ENCODE measurements at regions not wholly inside any gene's neighbourhood (a gene's known extent, or its start where the extent isn't known, plus 50 kb on each side); places are given as distances from the start of the nearest gene placed in this dataset.

GRCh38 chr14:51518280-51518679 lies 133.4 kb upstream of the FRMD6 start:
- no peak for TF ChIP-seq CTCF (IDR thresholded peaks at IDR 0.05; ENCODE audit: borderline replicate concordance)
- Histone ChIP-seq H3K4me3 (no peak overlapping the region), H3K36me3 (no peaks in the 10 kb centered on the region), H3K9me3 (replicated peaks) (peaks cover 9% of the 10 kb centered on the region), H3K4me1 (peaks cover 16% of the 10 kb centered on the region), H3K27me3 (ENCODE audit: low read depth) (no peaks in the 10 kb centered on the region), H3K27ac (replicated peaks) (peak overlapping the region; percentile 44)
- intact Hi-C loops (cut with micrococcal nuclease): no loop called here
- no peak for DNase-seq

GRCh38 chr14:51518711-51519110 lies 133.0 kb upstream of the FRMD6 start:
- intact Hi-C loops (cut with micrococcal nuclease): no loop called here
- TF ChIP-seq CTCF (IDR thresholded peaks at IDR 0.05; ENCODE audit: borderline replicate concordance): no peak
- H3K27ac ChIP-seq (replicated peaks): peak overlapping the region; percentile 44
- no peaks in the 10 kb centered on the region for H3K36me3 ChIP-seq
- H3K27me3 ChIP-seq (ENCODE audit: low read depth): no peaks in the 10 kb centered on the region
- peaks cover 16% of the 10 kb centered on the region for H3K4me1 ChIP-seq
- H3K9me3 ChIP-seq (replicated peaks): peaks cover 9% of the 10 kb centered on the region
- DNase-seq: no peak
- H3K4me3 ChIP-seq: no peak overlapping the region

GRCh38 chr14:51520087-51520486 lies 131.6 kb upstream of the FRMD6 start:
- H3K9me3 ChIP-seq (replicated peaks): peaks cover 9% of the 10 kb centered on the region
- TF ChIP-seq CTCF (IDR thresholded peaks at IDR 0.05; ENCODE audit: borderline replicate concordance): no peak
- intact Hi-C loops (cut with micrococcal nuclease): no loop called here
- no peak for DNase-seq
- H3K4me1 ChIP-seq: peaks cover 16% of the 10 kb centered on the region
- H3K27me3 ChIP-seq (ENCODE audit: low read depth): no peaks in the 10 kb centered on the region
- no peaks in the 10 kb centered on the region for H3K36me3 ChIP-seq
- no peak overlapping the region for H3K4me3 ChIP-seq
- H3K27ac ChIP-seq (replicated peaks): no peak overlapping the region

- Histone ChIP-seq H3K4me1 (peaks cover 7% of the 10 kb centered on the region), H3K4me3 (no peak overlapping the region), H3K27ac (replicated peaks) (no peak overlapping the region), H3K27me3 (ENCODE audit: low read depth) (no peaks in the 10 kb centered on the region), H3K36me3 (no peaks in the 10 kb centered on the region), H3K9me3 (replicated peaks) (peaks cover 9% of the 10 kb centered on the region)
- intact Hi-C loops (cut with micrococcal nuclease): no loop called here
- no peak for TF ChIP-seq CTCF (IDR thresholded peaks at IDR 0.05; ENCODE audit: borderline replicate concordance)
- no peak for DNase-seq
Observed at GRCh38 chr14:51521764-51522163, 129.9 kb upstream of the FRMD6 start.

GRCh38 chr14:51523243-51523642 lies 128.5 kb upstream of the FRMD6 start:
- DNase-seq: no peak
- TF ChIP-seq CTCF (IDR thresholded peaks at IDR 0.05; ENCODE audit: borderline replicate concordance): no peak
- H3K4me1 ChIP-seq: no peaks in the 10 kb centered on the region
- H3K4me3 ChIP-seq: no peak overlapping the region
- no peaks in the 10 kb centered on the region for H3K27me3 ChIP-seq (ENCODE audit: low read depth)
- intact Hi-C loops (cut with micrococcal nuclease): no loop called here
- no peak overlapping the region for H3K27ac ChIP-seq (replicated peaks)
- H3K9me3 ChIP-seq (replicated peaks): peaks cover 9% of the 10 kb centered on the region
- H3K36me3 ChIP-seq: no peaks in the 10 kb centered on the region

GRCh38 chr14:51525739-51526138 lies 126.0 kb upstream of the FRMD6 start:
- no peak for DNase-seq
- TF ChIP-seq CTCF (IDR thresholded peaks at IDR 0.05; ENCODE audit: borderline replicate concordance): no peak
- no peak overlapping the region for H3K4me3 ChIP-seq
- H3K9me3 ChIP-seq (replicated peaks): peaks cover 9% of the 10 kb centered on the region
- H3K36me3 ChIP-seq: no peaks in the 10 kb centered on the region
- H3K27ac ChIP-seq (replicated peaks): no peak overlapping the region
- H3K27me3 ChIP-seq (ENCODE audit: low read depth): no peaks in the 10 kb centered on the region
- intact Hi-C loops (cut with micrococcal nuclease): no loop called here
- no peaks in the 10 kb centered on the region for H3K4me1 ChIP-seq

All from left ventricle myocardium inferior (tissue), 1 donor.